HEK293 (cell line): ENCODE measurements at regions not wholly inside any gene's neighbourhood (a gene's known extent, or its start where the extent isn't known, plus 50 kb on each side); places are given as distances from the start of the nearest gene placed in this dataset.

ENCODE experiments used
- CTCF ChIA-PET: fragments of 350-600 bp; formaldehyde crosslinking; extraction: SDS; loops from one replicate; lab custom pipeline; 2021; ENCODE audit warnings: antibody characterized with exemption; lab: Yijun Ruan, JAX
- POLR2A ChIA-PET: fragments of 300-600 bp; formaldehyde crosslinking; extraction: SDS; loops from one replicate; lab custom pipeline; 2020; ENCODE audit warnings: antibody characterized with exemption, inconsistent platforms; lab: Yijun Ruan, JAX
- H3K27ac ChIP-seq: fragments of 200-500 bp; sonication (Bioruptor generic); 2 replicates; pipeline ENCODE4 v1.5.1; 2014; ENCODE audit warnings: low read depth, low read length, control low read depth, inconsistent platforms; ENCODE audit errors: extremely low read depth
- H3K36me3 ChIP-seq, 2 experiments: fragments of 200-500 bp in 1 of 2; sonication (Bioruptor generic) in 1 of 2; 1 replicate in 1 of 2; 2 replicates in 1 of 2; pipeline ENCODE4 v1.5.1; 2014 to 2017; ENCODE audit warnings: inconsistent platforms in 2 of 2, low read length in 2 of 2; ENCODE audit not compliant: control insufficient read depth in 2 of 2, insufficient read depth in 1 of 2
- H3K4me1 ChIP-seq: fragments of 200-500 bp; sonication (Bioruptor generic); 2 replicates; pipeline ENCODE4 v1.5.1; 2014; ENCODE audit warnings: mild to moderate bottlenecking, low read length, inconsistent platforms; ENCODE audit not compliant: control insufficient read depth, insufficient read depth
- H3K4me3 ChIP-seq: 2 replicates; pipeline ENCODE4 v1.5.1; 2011; ENCODE audit warnings: low read depth, mild to moderate bottlenecking, control low read depth, low read length, moderate library complexity
- H3K9me3 ChIP-seq: fragments of 200-500 bp; sonication (Bioruptor generic); 2 replicates; pipeline ENCODE4 v1.5.1; 2014; ENCODE audit warnings: low read depth, low read length, inconsistent platforms; ENCODE audit not compliant: control insufficient read depth, insufficient read depth
- GLI2 ChIP-seq: fragments of 450-650 bp; formaldehyde crosslinking; IDR thresholded peaks from 2 replicates; pipeline ENCODE4; 2017; ENCODE audit warnings: missing biosample characterization, missing genetic modification characterization, low read depth, borderline replicate concordance
- GLIS1 ChIP-seq: fragments of 450-650 bp; formaldehyde crosslinking; IDR thresholded peaks from 2 replicates; pipeline ENCODE4 v1.5.1; 2016; ENCODE audit warnings: missing biosample characterization, missing genetic modification characterization
- HIC1 ChIP-seq: fragments of 450-650 bp; formaldehyde crosslinking; IDR thresholded peaks from 2 replicates; pipeline ENCODE4 v1.5.1; 2016; ENCODE audit warnings: missing biosample characterization, missing genetic modification characterization
- KLF7 ChIP-seq: fragments of 450-650 bp; formaldehyde crosslinking; IDR thresholded peaks from 2 replicates; pipeline ENCODE4 v1.5.1; 2016; ENCODE audit warnings: missing biosample characterization, missing genetic modification characterization, borderline replicate concordance
- TCF7L2 ChIP-seq: IDR thresholded peaks from 2 replicates; pipeline ENCODE4 v1.6.1; 2011; ENCODE audit warnings: low read depth, mild to moderate bottlenecking, inconsistent platforms, low read length, moderate library complexity, borderline replicate concordance
- ZIC2 ChIP-seq: fragments of 450-650 bp; formaldehyde crosslinking; IDR thresholded peaks from 2 replicates; pipeline ENCODE4 v1.5.1; 2016; ENCODE audit warnings: missing biosample characterization, missing genetic modification characterization
- ZNF184 ChIP-seq: fragments of 450-650 bp; IDR thresholded peaks from 2 replicates; pipeline ENCODE4 v1.5.1; 2018; ENCODE audit warnings: missing biosample characterization, mild to moderate bottlenecking, missing genetic modification characterization
- ZNF292 ChIP-seq: fragments of 450-650 bp; formaldehyde crosslinking; IDR thresholded peaks from 2 replicates; pipeline ENCODE4 v1.5.1; 2016; ENCODE audit warnings: low read depth, missing biosample characterization, missing genetic modification characterization, borderline replicate concordance
- ZNF549 ChIP-seq: fragments of 450-650 bp; IDR thresholded peaks from 2 replicates; pipeline ENCODE4 v1.5.1; 2018; ENCODE audit warnings: missing biosample characterization, missing genetic modification characterization, mild to moderate bottlenecking, inconsistent platforms, moderate library complexity
- ZNF624 ChIP-seq: fragments of 450-650 bp; formaldehyde crosslinking; IDR thresholded peaks from 2 replicates; pipeline ENCODE4 v1.5.1; 2017; ENCODE audit warnings: missing biosample characterization, missing genetic modification characterization
- ZNF664 ChIP-seq: fragments of 450-650 bp; formaldehyde crosslinking; IDR thresholded peaks from 2 replicates; pipeline ENCODE4 v1.5.1; 2016; ENCODE audit warnings: missing biosample characterization, missing genetic modification characterization
- ZXDB ChIP-seq: fragments of 450-650 bp; formaldehyde crosslinking; IDR thresholded peaks from 2 replicates; pipeline ENCODE4 v1.5.1; 2016; ENCODE audit warnings: missing biosample characterization, missing genetic modification characterization
- TF ChIP-seq, protein P1 (sequence below): fragments of 450-650 bp; formaldehyde crosslinking; IDR thresholded peaks from 2 replicates; pipeline ENCODE4 v1.5.1; 2017; ENCODE audit warnings: missing biosample characterization, missing genetic modification characterization
- TF ChIP-seq, protein P2 (sequence below): fragments of 450-650 bp; formaldehyde crosslinking; IDR thresholded peaks from 2 replicates; pipeline ENCODE4 v1.5.1; 2016; ENCODE audit warnings: missing biosample characterization, missing genetic modification characterization

- TF ChIP-seq, protein P1, sequence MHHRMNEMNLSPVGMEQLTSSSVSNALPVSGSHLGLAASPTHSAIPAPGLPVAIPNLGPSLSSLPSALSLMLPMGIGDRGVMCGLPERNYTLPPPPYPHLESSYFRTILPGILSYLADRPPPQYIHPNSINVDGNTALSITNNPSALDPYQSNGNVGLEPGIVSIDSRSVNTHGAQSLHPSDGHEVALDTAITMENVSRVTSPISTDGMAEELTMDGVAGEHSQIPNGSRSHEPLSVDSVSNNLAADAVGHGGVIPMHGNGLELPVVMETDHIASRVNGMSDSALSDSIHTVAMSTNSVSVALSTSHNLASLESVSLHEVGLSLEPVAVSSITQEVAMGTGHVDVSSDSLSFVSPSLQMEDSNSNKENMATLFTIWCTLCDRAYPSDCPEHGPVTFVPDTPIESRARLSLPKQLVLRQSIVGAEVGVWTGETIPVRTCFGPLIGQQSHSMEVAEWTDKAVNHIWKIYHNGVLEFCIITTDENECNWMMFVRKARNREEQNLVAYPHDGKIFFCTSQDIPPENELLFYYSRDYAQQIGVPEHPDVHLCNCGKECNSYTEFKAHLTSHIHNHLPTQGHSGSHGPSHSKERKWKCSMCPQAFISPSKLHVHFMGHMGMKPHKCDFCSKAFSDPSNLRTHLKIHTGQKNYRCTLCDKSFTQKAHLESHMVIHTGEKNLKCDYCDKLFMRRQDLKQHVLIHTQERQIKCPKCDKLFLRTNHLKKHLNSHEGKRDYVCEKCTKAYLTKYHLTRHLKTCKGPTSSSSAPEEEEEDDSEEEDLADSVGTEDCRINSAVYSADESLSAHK (tag by site-specific recombination): no peak
- TF ChIP-seq KLF7 (tag by site-specific recombination) (no peak), ZNF292 (tag by site-specific recombination) (no peak), HIC1 (tag by site-specific recombination) (no peak), TCF7L2 (no peak), ZNF624 (no peak), ZNF184 (no peak), GLI2 (tag by site-specific recombination) (no peak)
These were observed 264.1 kb upstream of the PLET1 start (continued) for GRCh38 chr11:112524798-112525197.

GRCh38 chr11:112525270-112525669, 264.6 kb upstream of the PLET1 start:
- no peaks in the 10 kb centered on the region for H3K9me3 ChIP-seq
- POLR2A ChIA-PET: no interaction called here
- TF ChIP-seq ZNF549 (tag by site-specific recombination): no peak
- peak; percentile 36; the same call in 1 of the 2 replicates for TF ChIP-seq ZIC2 (tag by site-specific recombination)
- no peak overlapping the region for H3K4me3 ChIP-seq
- no peak overlapping the region for H3K27ac ChIP-seq
- no peaks in the 10 kb centered on the region for H3K36me3 ChIP-seq
- H3K4me1 ChIP-seq: no peaks in the 10 kb centered on the region
- CTCF ChIA-PET: no interaction called here

- ChIA-PET POLR2A (no interaction called here), CTCF (interaction anchor here (1.0 kb wide), 2 partner anchors 29 to 87 kb away, joined by 3 read pairs; no protein-coding TSS in a partner anchor)
- no peaks in the 10 kb centered on the region for H3K36me3 ChIP-seq
- no peak overlapping the region for H3K27ac ChIP-seq
- no peaks in the 10 kb centered on the region for H3K9me3 ChIP-seq
- no peaks in the 10 kb centered on the region for H3K4me1 ChIP-seq
- TF ChIP-seq GLIS1 (tag by site-specific recombination) (peak; percentile 73), ZXDB (no peak), KLF7 (tag by site-specific recombination) (no peak), ZNF664 (tag by site-specific recombination) (no peak)
- TF ChIP-seq, protein P2, sequence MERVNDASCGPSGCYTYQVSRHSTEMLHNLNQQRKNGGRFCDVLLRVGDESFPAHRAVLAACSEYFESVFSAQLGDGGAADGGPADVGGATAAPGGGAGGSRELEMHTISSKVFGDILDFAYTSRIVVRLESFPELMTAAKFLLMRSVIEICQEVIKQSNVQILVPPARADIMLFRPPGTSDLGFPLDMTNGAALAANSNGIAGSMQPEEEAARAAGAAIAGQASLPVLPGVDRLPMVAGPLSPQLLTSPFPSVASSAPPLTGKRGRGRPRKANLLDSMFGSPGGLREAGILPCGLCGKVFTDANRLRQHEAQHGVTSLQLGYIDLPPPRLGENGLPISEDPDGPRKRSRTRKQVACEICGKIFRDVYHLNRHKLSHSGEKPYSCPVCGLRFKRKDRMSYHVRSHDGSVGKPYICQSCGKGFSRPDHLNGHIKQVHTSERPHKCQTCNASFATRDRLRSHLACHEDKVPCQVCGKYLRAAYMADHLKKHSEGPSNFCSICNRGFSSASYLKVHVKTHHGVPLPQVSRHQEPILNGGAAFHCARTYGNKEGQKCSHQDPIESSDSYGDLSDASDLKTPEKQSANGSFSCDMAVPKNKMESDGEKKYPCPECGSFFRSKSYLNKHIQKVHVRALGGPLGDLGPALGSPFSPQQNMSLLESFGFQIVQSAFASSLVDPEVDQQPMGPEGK (tag by site-specific recombination): no peak
- no peak overlapping the region for H3K4me3 ChIP-seq
These were observed 265.4 kb upstream of the PLET1 start for GRCh38 chr11:112525844-112526590.
